ENCODE measurements at regions not wholly inside any gene's neighbourhood (a gene's known extent, or its start where the extent isn't known, plus 50 kb on each side); places are given as distances from the start of the nearest gene placed in this dataset.

DNA sequence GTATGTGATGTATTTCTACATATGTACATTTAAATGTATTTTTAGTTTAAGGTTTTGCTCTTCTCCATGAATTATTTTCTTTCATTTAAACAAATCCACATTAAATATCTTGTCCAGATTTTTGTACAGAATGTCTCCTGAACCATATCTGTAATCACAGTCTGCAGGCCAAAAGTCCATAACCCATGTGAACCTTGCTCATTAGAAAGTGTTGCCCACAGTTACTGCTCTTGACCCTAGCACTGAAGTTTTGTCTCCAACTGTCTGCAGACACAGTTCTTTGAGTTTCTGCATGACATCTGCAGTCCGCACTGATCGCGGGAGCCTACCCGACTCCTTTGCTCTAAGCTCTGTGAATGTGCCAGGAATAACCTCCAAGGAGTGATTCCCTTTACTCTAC lies 626.2 kb upstream of the SLC10A2 start:
- intact Hi-C loops (cut with DNase I), result no loop called here
- H3K36me3 ChIP-seq, result no peaks in the 10 kb centered on the region
- DNase-seq (ENCODE audit: low spot score in 2 of 2), result no peak
- H3K27ac ChIP-seq, result no peak overlapping the region
- no peaks in the 10 kb centered on the region for H3K27me3 ChIP-seq
- H3K4me1 ChIP-seq, result no peaks in the 10 kb centered on the region
- H3K9me3 ChIP-seq, result no peaks in the 10 kb centered on the region
- TF ChIP-seq, protein P1, sequence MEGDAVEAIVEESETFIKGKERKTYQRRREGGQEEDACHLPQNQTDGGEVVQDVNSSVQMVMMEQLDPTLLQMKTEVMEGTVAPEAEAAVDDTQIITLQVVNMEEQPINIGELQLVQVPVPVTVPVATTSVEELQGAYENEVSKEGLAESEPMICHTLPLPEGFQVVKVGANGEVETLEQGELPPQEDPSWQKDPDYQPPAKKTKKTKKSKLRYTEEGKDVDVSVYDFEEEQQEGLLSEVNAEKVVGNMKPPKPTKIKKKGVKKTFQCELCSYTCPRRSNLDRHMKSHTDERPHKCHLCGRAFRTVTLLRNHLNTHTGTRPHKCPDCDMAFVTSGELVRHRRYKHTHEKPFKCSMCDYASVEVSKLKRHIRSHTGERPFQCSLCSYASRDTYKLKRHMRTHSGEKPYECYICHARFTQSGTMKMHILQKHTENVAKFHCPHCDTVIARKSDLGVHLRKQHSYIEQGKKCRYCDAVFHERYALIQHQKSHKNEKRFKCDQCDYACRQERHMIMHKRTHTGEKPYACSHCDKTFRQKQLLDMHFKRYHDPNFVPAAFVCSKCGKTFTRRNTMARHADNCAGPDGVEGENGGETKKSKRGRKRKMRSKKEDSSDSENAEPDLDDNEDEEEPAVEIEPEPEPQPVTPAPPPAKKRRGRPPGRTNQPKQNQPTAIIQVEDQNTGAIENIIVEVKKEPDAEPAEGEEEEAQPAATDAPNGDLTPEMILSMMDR (IDR thresholded peaks at IDR 0.05), result no peak
- no peak overlapping the region for H3K4me3 ChIP-seq

DNA sequence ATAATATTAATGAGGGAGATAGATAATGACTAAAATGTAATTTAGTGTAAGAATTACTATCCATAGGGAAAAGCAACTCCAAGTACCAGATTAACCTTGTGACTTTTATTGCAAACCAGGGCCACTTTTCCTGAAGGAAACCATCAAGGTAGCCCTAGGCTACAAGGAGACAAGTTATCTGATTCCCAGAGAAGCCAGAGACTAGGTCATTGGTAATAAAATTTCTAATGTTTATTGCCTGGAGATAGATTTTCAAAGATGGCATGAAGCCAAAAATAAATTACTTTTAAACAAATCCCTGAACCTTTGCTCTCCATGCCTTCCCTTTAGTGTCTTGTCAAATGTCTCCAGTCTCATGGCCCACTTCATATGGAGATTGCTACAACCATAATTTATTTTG lies 610.1 kb upstream of the SLC10A2 start:
- Histone ChIP-seq H3K4me1 (no peaks in the 10 kb centered on the region), H3K27ac (no peak overlapping the region), H3K4me3 (no peak overlapping the region), H3K9me3 (no peaks in the 10 kb centered on the region), H3K27me3 (no peaks in the 10 kb centered on the region), H3K36me3 (no peaks in the 10 kb centered on the region)
- intact Hi-C loops (cut with DNase I), result no loop called here
- DNase-seq (ENCODE audit: low spot score in 2 of 2), result no peak
- TF ChIP-seq, protein P1 (IDR thresholded peaks at IDR 0.05), result no peak

DNA sequence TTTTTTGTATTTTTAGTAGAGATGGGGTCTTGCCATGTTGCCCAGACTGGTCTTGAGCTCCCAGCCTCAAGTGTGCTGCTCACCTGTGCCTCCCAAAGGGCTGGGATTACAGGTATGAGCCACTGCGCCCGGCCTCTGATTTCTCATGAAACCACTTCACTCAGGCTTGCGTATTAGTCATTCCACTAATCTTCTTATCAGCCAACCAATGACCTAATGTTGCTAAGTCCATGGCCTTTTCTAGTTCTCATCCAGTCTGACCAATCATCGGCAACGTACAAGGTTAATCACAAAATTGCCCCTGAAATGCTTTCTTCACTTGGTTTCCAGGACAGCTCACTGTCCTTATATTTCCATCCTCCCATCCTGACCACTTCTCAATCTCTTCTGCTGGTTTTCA lies 605.3 kb upstream of the SLC10A2 start:
- Histone ChIP-seq H3K27ac (no peak overlapping the region), H3K36me3 (no peaks in the 10 kb centered on the region), H3K27me3 (no peaks in the 10 kb centered on the region), H3K4me3 (no peak overlapping the region), H3K9me3 (no peaks in the 10 kb centered on the region), H3K4me1 (no peaks in the 10 kb centered on the region)
- DNase-seq (ENCODE audit: low spot score in 2 of 2), result no peak
- TF ChIP-seq, protein P1 (IDR thresholded peaks at IDR 0.05), result no peak
- intact Hi-C loops (cut with DNase I), result no loop called here

DNA sequence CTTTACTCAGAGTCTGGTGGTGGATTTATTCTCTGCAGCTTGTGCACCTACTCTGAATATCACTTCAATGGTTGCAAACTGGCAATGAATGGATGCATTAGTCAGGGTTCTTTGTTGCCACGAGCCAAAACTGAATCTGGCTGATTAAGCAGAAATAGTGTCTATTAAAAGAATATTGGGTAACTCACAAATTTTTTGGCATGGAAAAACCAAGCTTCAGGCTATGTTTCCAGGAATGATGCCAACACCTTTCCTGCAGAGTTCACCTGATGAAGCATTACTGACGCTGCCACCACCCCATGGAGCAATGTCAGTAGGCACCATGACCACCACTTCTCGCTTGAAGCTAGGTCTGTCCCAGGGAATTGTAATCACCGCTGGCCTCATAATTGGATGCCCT lies 597.8 kb upstream of the SLC10A2 start:
- H3K4me1 ChIP-seq, result no peaks in the 10 kb centered on the region
- intact Hi-C loops (cut with DNase I), result no loop called here
- H3K4me3 ChIP-seq, result no peak overlapping the region
- TF ChIP-seq, protein P1 (IDR thresholded peaks at IDR 0.05), result no peak
- no peaks in the 10 kb centered on the region for H3K36me3 ChIP-seq
- DNase-seq (ENCODE audit: low spot score in 2 of 2), result no peak
- H3K27me3 ChIP-seq, result no peaks in the 10 kb centered on the region
- no peak overlapping the region for H3K27ac ChIP-seq
- H3K9me3 ChIP-seq, result no peaks in the 10 kb centered on the region

DNA sequence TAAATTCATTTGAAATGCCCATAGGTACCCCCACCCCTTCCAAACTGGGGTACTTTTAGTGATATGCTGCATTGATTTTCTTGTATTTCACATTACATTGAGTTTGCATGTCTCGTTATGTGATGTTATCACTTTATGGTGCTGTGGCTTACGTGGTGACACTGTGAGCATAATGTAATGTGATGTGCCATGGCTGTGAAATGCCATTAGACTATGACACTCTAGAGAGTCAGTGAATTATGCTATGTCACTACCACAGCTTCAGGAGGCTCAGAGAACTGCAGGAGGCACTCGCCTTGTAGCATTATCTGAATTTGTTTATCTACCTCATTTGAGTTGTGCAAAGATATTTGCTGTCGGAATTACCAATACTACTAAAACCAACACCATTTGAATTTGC lies 590.1 kb upstream of the SLC10A2 start:
- no peaks in the 10 kb centered on the region for H3K4me1 ChIP-seq
- no peak for DNase-seq (ENCODE audit: low spot score in 2 of 2)
- H3K27me3 ChIP-seq, result no peaks in the 10 kb centered on the region
- no peak overlapping the region for H3K4me3 ChIP-seq
- TF ChIP-seq, protein P1 (IDR thresholded peaks at IDR 0.05), result no peak
- H3K27ac ChIP-seq, result no peak overlapping the region
- H3K36me3 ChIP-seq, result no peaks in the 10 kb centered on the region
- intact Hi-C loops (cut with DNase I), result no loop called here
- H3K9me3 ChIP-seq, result no peaks in the 10 kb centered on the region

DNA sequence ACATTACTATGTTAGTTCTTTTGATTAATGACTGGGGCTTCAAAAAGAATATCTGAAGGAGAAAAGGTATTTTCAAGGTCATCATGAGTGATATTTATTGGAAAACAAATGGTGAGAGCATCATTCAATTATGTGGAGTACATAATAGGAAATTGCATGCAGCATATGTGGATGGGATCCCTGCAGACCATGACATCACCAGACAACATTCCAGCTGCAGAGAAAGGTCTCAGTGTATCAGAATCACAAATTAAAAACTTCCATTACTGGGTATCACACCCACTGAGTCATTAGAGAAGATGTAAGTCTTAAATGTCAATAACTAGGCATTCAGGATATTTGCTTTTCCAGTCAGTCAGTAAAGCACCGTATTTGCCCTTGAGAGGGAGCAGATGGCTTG lies 574.4 kb upstream of the SLC10A2 start:
- TF ChIP-seq, protein P1 (IDR thresholded peaks at IDR 0.05), result no peak
- intact Hi-C loops (cut with DNase I), result no loop called here
- no peaks in the 10 kb centered on the region for H3K9me3 ChIP-seq
- DNase-seq (ENCODE audit: low spot score in 2 of 2), result no peak
- H3K27me3 ChIP-seq, result no peaks in the 10 kb centered on the region
- H3K4me3 ChIP-seq, result no peak overlapping the region
- no peaks in the 10 kb centered on the region for H3K4me1 ChIP-seq
- no peak overlapping the region for H3K27ac ChIP-seq
- H3K36me3 ChIP-seq, result no peaks in the 10 kb centered on the region

Measured in ascending aorta (tissue), 2 donors.